ENCODE measurements at regions not wholly inside any gene's neighbourhood (a gene's known extent, or its start where the extent isn't known, plus 50 kb on each side); places are given as distances from the start of the nearest gene placed in this dataset.

GRCh38 chr6:132076452-132076851 is 125.3 kb upstream of the CCN2 start:
- no peak overlapping the region for H3K4me3 Mint-ChIP-seq
- no peaks in the 10 kb centered on the region for H3K9me3 Mint-ChIP-seq
- no peak for DNase-seq (ENCODE audit: extremely low spot score, unreplicated experiment)
- H3K4me1 Mint-ChIP-seq (ENCODE audit: unreplicated experiment) = no peaks in the 10 kb centered on the region
- no peak overlapping the region for H3K27ac Mint-ChIP-seq
- H3K27me3 Mint-ChIP-seq = no peaks in the 10 kb centered on the region
- TF ChIP-seq CTCF (conservative IDR thresholded peaks at IDR 0.05) = no peak
- no peaks in the 10 kb centered on the region for H3K36me3 Mint-ChIP-seq

GRCh38 chr6:132072831-132073230 is 121.7 kb upstream of the CCN2 start:
- DNase-seq (ENCODE audit: extremely low spot score, unreplicated experiment) = no peak
- H3K36me3 Mint-ChIP-seq = no peaks in the 10 kb centered on the region
- H3K9me3 Mint-ChIP-seq = no peaks in the 10 kb centered on the region
- H3K27ac Mint-ChIP-seq = no peak overlapping the region
- H3K4me1 Mint-ChIP-seq (ENCODE audit: unreplicated experiment) = no peaks in the 10 kb centered on the region
- TF ChIP-seq CTCF (conservative IDR thresholded peaks at IDR 0.05) = no peak
- H3K27me3 Mint-ChIP-seq = no peaks in the 10 kb centered on the region
- H3K4me3 Mint-ChIP-seq = no peak overlapping the region

- TF ChIP-seq CTCF (conservative IDR thresholded peaks at IDR 0.05) = no peak
- no peak overlapping the region for H3K4me3 Mint-ChIP-seq
Observed at GRCh38 chr6:132072271-132072670, 121.1 kb upstream of the CCN2 start.

GRCh38 chr6:132070356-132070755 is 119.2 kb upstream of the CCN2 start:
- Mint-ChIP-seq H3K27ac (no peak overlapping the region), H3K4me3 (no peak overlapping the region), H3K27me3 (no peaks in the 10 kb centered on the region), H3K4me1 (ENCODE audit: unreplicated experiment) (peaks cover 4% of the 10 kb centered on the region), H3K9me3 (peaks cover 5% of the 10 kb centered on the region), H3K36me3 (no peaks in the 10 kb centered on the region)
- no peak for TF ChIP-seq CTCF (conservative IDR thresholded peaks at IDR 0.05)
- no peak for DNase-seq (ENCODE audit: extremely low spot score, unreplicated experiment)

More at GRCh38 chr6:132072271-132072670, 121.1 kb upstream of the CCN2 start:
- Mint-ChIP-seq H3K4me1 (ENCODE audit: unreplicated experiment) (peaks cover 3% of the 10 kb centered on the region), H3K9me3 (no peaks in the 10 kb centered on the region), H3K36me3 (no peaks in the 10 kb centered on the region), H3K27ac (no peak overlapping the region), H3K27me3 (no peaks in the 10 kb centered on the region)
- DNase-seq (ENCODE audit: extremely low spot score, unreplicated experiment) = no peak

- no peak overlapping the region for H3K4me3 Mint-ChIP-seq
- no peaks in the 10 kb centered on the region for H3K36me3 Mint-ChIP-seq
- H3K27me3 Mint-ChIP-seq = no peaks in the 10 kb centered on the region
- H3K4me1 Mint-ChIP-seq (ENCODE audit: unreplicated experiment) = peaks cover 5% of the 10 kb centered on the region
- H3K27ac Mint-ChIP-seq = no peak overlapping the region
- peaks cover 12% of the 10 kb centered on the region for H3K9me3 Mint-ChIP-seq
- TF ChIP-seq CTCF (conservative IDR thresholded peaks at IDR 0.05) = no peak
- no peak for DNase-seq (ENCODE audit: extremely low spot score, unreplicated experiment)
Observed at GRCh38 chr6:132068766-132069165, 117.6 kb upstream of the CCN2 start.

GRCh38 chr6:132067286-132067685 is 116.1 kb upstream of the CCN2 start:
- peaks cover 12% of the 10 kb centered on the region for H3K4me1 Mint-ChIP-seq (ENCODE audit: unreplicated experiment)
- no peak overlapping the region for H3K4me3 Mint-ChIP-seq
- no peak overlapping the region for H3K27ac Mint-ChIP-seq
- H3K27me3 Mint-ChIP-seq = no peaks in the 10 kb centered on the region
- H3K36me3 Mint-ChIP-seq = no peaks in the 10 kb centered on the region
- H3K9me3 Mint-ChIP-seq = peaks cover 12% of the 10 kb centered on the region
- DNase-seq (ENCODE audit: extremely low spot score, unreplicated experiment) = no peak
- no peak for TF ChIP-seq CTCF (conservative IDR thresholded peaks at IDR 0.05)
